A673 (cell line): ENCODE measurements at regions not wholly inside any gene's neighbourhood (a gene's known extent, or its start where the extent isn't known, plus 50 kb on each side); places are given as distances from the start of the nearest gene placed in this dataset.

Experiments used
- EZH2 ChIP-seq: fragments of 200-600 bp; sonication (generic); IDR thresholded peaks from 2 replicates; pipeline ENCODE4 v1.6.1; 2017; ENCODE audit warnings: borderline replicate concordance, low read depth, mild to moderate bottlenecking, mixed read lengths, antibody characterized with exemption, low read length; ENCODE audit not compliant: poor library complexity, severe bottlenecking
- TF ChIP-seq, protein P1 (sequence below): fragments of 300-800, 200-600 bp; sonication (generic); conservative IDR thresholded peaks from 2 replicates; pipeline ENCODE4 v1.5.1; 2017; ENCODE audit warnings: low read depth, mild to moderate bottlenecking, antibody characterized with exemption, low read length, moderate library complexity, mixed read lengths

DNA sequence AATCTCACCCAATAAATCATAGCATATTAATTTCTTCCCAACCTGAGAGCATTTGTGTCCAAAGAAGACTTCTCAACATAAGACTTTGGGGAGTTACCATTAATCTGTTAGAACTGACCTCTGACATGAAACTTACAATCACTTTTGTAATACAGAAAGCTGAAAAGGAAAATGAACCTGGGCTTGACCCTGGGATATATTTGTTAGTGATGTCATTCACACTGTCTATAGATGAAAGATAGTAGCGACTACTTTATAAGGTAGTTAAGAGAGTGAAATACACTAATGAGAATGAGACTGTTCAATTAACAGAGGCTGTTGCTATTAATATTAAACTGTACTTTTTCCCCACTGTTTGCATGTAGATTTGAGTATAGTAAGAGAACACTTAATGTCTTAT lies 1334.8 kb upstream of the TMEM132C start:
- TF ChIP-seq, protein P1, sequence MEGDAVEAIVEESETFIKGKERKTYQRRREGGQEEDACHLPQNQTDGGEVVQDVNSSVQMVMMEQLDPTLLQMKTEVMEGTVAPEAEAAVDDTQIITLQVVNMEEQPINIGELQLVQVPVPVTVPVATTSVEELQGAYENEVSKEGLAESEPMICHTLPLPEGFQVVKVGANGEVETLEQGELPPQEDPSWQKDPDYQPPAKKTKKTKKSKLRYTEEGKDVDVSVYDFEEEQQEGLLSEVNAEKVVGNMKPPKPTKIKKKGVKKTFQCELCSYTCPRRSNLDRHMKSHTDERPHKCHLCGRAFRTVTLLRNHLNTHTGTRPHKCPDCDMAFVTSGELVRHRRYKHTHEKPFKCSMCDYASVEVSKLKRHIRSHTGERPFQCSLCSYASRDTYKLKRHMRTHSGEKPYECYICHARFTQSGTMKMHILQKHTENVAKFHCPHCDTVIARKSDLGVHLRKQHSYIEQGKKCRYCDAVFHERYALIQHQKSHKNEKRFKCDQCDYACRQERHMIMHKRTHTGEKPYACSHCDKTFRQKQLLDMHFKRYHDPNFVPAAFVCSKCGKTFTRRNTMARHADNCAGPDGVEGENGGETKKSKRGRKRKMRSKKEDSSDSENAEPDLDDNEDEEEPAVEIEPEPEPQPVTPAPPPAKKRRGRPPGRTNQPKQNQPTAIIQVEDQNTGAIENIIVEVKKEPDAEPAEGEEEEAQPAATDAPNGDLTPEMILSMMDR, result no peak
- TF ChIP-seq EZH2, result no peak
